ENCODE measurements at regions not wholly inside any gene's neighbourhood (a gene's known extent, or its start where the extent isn't known, plus 50 kb on each side); places are given as distances from the start of the nearest gene placed in this dataset.

DNA sequence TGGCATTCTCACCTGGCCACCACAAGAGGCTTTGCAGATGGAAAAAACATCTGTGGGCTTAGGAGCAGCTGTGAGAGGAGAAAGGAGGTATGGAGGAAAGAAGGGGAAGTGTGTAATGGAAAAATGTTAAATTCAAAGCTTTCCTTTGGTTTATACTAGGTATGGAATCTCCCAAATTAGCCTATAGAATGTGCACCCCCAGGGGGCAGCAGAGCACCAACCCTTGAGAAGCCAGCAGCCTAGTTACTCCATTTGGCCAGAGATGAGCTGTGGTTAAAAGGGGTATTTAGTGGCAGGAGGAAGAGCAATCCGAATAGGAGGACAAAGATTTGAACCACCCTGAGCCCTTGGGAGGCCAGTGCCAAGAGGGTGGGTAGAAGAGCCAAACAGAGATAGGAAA, 97.5 kb upstream of the CTTNBP2NL start (continued):
- TF ChIP-seq, protein P1, sequence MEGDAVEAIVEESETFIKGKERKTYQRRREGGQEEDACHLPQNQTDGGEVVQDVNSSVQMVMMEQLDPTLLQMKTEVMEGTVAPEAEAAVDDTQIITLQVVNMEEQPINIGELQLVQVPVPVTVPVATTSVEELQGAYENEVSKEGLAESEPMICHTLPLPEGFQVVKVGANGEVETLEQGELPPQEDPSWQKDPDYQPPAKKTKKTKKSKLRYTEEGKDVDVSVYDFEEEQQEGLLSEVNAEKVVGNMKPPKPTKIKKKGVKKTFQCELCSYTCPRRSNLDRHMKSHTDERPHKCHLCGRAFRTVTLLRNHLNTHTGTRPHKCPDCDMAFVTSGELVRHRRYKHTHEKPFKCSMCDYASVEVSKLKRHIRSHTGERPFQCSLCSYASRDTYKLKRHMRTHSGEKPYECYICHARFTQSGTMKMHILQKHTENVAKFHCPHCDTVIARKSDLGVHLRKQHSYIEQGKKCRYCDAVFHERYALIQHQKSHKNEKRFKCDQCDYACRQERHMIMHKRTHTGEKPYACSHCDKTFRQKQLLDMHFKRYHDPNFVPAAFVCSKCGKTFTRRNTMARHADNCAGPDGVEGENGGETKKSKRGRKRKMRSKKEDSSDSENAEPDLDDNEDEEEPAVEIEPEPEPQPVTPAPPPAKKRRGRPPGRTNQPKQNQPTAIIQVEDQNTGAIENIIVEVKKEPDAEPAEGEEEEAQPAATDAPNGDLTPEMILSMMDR (conservative IDR thresholded peaks at IDR 0.05; ENCODE audit: low read depth in 2 of 2), result peak; percentile 82 to 87
- TF ChIP-seq EZH2phosphoT487 (IDR thresholded peaks at IDR 0.05; ENCODE audit: unreplicated experiment) (no peak), CREB1 (CRISPR knock-in tag; IDR thresholded peaks at IDR 0.05; ENCODE audit: low read depth) (no peak), ZNF331 (CRISPR knock-in tag; IDR thresholded peaks at IDR 0.05; ENCODE audit: low read depth) (no peak), NANOG (IDR thresholded peaks at IDR 0.05; ENCODE audit: borderline replicate concordance) (no peak)

DNA sequence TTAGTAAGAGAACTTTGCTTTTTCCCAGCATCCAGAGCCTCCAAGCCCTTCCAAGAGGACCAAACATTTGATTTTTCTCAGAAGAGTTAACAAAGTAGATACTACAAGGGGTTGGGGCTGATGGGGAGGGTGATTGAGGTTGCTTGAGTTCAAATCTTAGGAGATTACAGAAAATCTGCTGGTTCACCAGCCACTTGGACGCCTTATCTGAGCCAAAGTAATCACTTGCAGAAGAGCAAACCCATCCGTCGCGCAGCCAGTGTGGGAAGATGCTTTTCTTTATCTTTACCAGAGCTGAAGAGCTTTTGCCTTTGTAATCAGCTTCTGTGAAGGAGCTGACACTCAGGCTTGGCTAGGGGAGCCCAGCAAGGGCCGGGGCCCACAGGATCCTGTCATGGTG, 91.9 kb upstream of the CTTNBP2NL start:
- Histone ChIP-seq H3K4me2 (no peak overlapping the region), H3K27ac (ENCODE audit: low read depth) (no peak overlapping the region), H3K9me2 (ENCODE audit: insufficient read depth) (peaks cover 4% of the 10 kb centered on the region; the same call in 1 of the 2 replicates), H3K36me3 (ENCODE audit: insufficient read depth) (no peaks in the 10 kb centered on the region), H3K79me2 (replicated peaks; ENCODE audit: insufficient read depth) (no peaks in the 10 kb centered on the region), H3F3A (replicated peaks; ENCODE audit: low read depth) (no peaks in the 10 kb centered on the region), H4K20me1 (replicated peaks; ENCODE audit: insufficient read depth) (no peaks in the 10 kb centered on the region), H3K27me3 (ENCODE audit: insufficient read depth) (no peaks in the 10 kb centered on the region), H3K4me3 (no peak overlapping the region), H3K4me1 (ENCODE audit: insufficient read depth) (peaks cover 13% of the 10 kb centered on the region; the same call in 1 of the 2 replicates), H2AFZ (no peak overlapping the region)
- DNase-seq (ENCODE audit: low spot score), result no peak
- peaks cover 4% of the 10 kb centered on the region for H3K27me3 Mint-ChIP-seq (ENCODE audit: insufficient read depth, low read depth, poor library complexity)
- no peak for ATAC-seq
- peaks cover 11% of the 10 kb centered on the region for H3K4me1 Mint-ChIP-seq
- H3K27ac Mint-ChIP-seq, result no peak overlapping the region
- H3K36me3 Mint-ChIP-seq (ENCODE audit: low read depth), result no peaks in the 10 kb centered on the region
- no peak overlapping the region for H3K4me3 Mint-ChIP-seq
- H3K9me3 Mint-ChIP-seq, result peaks cover under 1% of the 10 kb centered on the region; the same call in 1 of the 3 replicates
- no peak for TF ChIP-seq ZNF114 (CRISPR knock-in tag; IDR thresholded peaks at IDR 0.05)
- TF ChIP-seq JUNB (IDR thresholded peaks at IDR 0.05; ENCODE audit: unreplicated experiment), result no peak
- TF ChIP-seq, protein P2, sequence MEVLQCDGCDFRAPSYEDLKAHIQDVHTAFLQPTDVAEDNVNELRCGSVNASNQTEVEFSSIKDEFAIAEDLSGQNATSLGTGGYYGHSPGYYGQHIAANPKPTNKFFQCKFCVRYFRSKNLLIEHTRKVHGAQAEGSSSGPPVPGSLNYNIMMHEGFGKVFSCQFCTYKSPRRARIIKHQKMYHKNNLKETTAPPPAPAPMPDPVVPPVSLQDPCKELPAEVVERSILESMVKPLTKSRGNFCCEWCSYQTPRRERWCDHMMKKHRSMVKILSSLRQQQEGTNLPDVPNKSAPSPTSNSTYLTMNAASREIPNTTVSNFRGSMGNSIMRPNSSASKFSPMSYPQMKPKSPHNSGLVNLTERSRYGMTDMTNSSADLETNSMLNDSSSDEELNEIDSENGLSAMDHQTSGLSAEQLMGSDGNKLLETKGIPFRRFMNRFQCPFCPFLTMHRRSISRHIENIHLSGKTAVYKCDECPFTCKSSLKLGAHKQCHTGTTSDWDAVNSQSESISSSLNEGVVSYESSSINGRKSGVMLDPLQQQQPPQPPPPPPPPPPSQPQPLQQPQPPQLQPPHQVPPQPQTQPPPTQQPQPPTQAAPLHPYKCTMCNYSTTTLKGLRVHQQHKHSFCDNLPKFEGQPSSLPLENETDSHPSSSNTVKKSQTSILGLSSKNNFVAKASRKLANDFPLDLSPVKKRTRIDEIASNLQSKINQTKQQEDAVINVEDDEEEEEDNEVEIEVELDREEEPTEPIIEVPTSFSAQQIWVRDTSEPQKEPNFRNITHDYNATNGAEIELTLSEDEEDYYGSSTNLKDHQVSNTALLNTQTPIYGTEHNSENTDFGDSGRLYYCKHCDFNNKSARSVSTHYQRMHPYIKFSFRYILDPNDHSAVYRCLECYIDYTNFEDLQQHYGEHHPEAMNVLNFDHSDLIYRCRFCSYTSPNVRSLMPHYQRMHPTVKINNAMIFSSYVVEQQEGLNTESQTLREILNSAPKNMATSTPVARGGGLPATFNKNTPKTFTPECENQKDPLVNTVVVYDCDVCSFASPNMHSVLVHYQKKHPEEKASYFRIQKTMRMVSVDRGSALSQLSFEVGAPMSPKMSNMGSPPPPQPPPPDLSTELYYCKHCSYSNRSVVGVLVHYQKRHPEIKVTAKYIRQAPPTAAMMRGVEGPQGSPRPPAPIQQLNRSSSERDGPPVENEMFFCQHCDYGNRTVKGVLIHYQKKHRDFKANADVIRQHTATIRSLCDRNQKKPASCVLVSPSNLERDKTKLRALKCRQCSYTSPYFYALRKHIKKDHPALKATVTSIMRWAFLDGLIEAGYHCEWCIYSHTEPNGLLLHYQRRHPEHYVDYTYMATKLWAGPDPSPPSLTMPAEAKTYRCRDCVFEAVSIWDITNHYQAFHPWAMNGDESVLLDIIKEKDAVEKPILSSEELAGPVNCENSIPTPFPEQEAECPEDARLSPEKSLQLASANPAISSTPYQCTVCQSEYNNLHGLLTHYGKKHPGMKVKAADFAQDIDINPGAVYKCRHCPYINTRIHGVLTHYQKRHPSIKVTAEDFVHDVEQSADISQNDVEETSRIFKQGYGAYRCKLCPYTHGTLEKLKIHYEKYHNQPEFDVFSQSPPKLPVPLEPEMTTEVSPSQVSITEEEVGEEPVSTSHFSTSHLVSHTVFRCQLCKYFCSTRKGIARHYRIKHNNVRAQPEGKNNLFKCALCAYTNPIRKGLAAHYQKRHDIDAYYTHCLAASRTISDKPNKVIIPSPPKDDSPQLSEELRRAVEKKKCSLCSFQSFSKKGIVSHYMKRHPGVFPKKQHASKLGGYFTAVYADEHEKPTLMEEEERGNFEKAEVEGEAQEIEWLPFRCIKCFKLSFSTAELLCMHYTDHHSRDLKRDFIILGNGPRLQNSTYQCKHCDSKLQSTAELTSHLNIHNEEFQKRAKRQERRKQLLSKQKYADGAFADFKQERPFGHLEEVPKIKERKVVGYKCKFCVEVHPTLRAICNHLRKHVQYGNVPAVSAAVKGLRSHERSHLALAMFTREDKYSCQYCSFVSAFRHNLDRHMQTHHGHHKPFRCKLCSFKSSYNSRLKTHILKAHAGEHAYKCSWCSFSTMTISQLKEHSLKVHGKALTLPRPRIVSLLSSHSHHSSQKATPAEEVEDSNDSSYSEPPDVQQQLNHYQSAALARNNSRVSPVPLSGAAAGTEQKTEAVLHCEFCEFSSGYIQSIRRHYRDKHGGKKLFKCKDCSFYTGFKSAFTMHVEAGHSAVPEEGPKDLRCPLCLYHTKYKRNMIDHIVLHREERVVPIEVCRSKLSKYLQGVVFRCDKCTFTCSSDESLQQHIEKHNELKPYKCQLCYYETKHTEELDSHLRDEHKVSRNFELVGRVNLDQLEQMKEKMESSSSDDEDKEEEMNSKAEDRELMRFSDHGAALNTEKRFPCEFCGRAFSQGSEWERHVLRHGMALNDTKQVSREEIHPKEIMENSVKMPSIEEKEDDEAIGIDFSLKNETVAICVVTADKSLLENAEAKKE (CRISPR knock-in tag; IDR thresholded peaks at IDR 0.05), result no peak
- TF ChIP-seq, protein P1 (conservative IDR thresholded peaks at IDR 0.05; ENCODE audit: low read depth in 2 of 2), result no peak
- no peak for TF ChIP-seq ZNF331 (CRISPR knock-in tag; IDR thresholded peaks at IDR 0.05; ENCODE audit: low read depth)
- no peak for TF ChIP-seq NANOG (IDR thresholded peaks at IDR 0.05; ENCODE audit: borderline replicate concordance)
- TF ChIP-seq EZH2phosphoT487 (IDR thresholded peaks at IDR 0.05; ENCODE audit: unreplicated experiment), result no peak
- no peak for TF ChIP-seq POLR2AphosphoS5 (IDR thresholded peaks at IDR 0.05; ENCODE audit: low read depth)
- no peak for TF ChIP-seq EZH2 (IDR thresholded peaks at IDR 0.05; ENCODE audit: low read depth, unreplicated experiment)
- TF ChIP-seq, protein P3, sequence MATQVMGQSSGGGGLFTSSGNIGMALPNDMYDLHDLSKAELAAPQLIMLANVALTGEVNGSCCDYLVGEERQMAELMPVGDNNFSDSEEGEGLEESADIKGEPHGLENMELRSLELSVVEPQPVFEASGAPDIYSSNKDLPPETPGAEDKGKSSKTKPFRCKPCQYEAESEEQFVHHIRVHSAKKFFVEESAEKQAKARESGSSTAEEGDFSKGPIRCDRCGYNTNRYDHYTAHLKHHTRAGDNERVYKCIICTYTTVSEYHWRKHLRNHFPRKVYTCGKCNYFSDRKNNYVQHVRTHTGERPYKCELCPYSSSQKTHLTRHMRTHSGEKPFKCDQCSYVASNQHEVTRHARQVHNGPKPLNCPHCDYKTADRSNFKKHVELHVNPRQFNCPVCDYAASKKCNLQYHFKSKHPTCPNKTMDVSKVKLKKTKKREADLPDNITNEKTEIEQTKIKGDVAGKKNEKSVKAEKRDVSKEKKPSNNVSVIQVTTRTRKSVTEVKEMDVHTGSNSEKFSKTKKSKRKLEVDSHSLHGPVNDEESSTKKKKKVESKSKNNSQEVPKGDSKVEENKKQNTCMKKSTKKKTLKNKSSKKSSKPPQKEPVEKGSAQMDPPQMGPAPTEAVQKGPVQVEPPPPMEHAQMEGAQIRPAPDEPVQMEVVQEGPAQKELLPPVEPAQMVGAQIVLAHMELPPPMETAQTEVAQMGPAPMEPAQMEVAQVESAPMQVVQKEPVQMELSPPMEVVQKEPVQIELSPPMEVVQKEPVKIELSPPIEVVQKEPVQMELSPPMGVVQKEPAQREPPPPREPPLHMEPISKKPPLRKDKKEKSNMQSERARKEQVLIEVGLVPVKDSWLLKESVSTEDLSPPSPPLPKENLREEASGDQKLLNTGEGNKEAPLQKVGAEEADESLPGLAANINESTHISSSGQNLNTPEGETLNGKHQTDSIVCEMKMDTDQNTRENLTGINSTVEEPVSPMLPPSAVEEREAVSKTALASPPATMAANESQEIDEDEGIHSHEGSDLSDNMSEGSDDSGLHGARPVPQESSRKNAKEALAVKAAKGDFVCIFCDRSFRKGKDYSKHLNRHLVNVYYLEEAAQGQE (IDR thresholded peaks at IDR 0.05; ENCODE audit: unreplicated experiment), result no peak
